ENCODE measurements at regions not wholly inside any gene's neighbourhood (a gene's known extent, or its start where the extent isn't known, plus 50 kb on each side); places are given as distances from the start of the nearest gene placed in this dataset.

DNA sequence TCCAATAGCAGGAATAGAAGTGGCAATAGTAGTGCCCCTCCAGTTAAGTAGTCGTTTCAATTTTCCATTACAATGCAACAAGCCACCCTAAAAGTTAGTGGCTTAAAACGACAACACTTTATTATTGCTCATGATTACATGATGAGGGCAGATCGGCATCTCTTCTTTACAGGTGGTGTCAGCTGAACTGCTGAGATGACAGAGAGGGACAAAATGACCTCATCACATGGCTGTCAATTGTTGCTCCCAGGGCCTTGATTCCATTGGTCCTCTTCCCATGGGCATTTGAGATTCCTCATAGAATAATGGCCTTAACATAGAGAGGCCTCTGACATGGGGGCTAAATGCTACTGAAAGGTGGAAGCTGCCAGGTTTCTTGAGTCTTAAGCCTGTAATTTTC, 679.8 kb upstream of the KLHL1 start:
- TF ChIP-seq, protein P1, sequence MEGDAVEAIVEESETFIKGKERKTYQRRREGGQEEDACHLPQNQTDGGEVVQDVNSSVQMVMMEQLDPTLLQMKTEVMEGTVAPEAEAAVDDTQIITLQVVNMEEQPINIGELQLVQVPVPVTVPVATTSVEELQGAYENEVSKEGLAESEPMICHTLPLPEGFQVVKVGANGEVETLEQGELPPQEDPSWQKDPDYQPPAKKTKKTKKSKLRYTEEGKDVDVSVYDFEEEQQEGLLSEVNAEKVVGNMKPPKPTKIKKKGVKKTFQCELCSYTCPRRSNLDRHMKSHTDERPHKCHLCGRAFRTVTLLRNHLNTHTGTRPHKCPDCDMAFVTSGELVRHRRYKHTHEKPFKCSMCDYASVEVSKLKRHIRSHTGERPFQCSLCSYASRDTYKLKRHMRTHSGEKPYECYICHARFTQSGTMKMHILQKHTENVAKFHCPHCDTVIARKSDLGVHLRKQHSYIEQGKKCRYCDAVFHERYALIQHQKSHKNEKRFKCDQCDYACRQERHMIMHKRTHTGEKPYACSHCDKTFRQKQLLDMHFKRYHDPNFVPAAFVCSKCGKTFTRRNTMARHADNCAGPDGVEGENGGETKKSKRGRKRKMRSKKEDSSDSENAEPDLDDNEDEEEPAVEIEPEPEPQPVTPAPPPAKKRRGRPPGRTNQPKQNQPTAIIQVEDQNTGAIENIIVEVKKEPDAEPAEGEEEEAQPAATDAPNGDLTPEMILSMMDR (IDR thresholded peaks at IDR 0.05; ENCODE audit: extremely low read depth in 1 of 2, insufficient read depth in 1 of 2, low read depth in 1 of 2, low read length in 2 of 2): no peak
- no peak for TF ChIP-seq EZH2 (IDR thresholded peaks at IDR 0.05; ENCODE audit: borderline replicate concordance, low read depth, low read length, severe bottlenecking)
- TF ChIP-seq POLR2AphosphoS5 (IDR thresholded peaks at IDR 0.05; ENCODE audit: insufficient read depth, low read depth, low read length): no peak
- no peak for TF ChIP-seq POLR2A (IDR thresholded peaks at IDR 0.05; ENCODE audit: low read depth, low read length)
- TF ChIP-seq, protein P2, sequence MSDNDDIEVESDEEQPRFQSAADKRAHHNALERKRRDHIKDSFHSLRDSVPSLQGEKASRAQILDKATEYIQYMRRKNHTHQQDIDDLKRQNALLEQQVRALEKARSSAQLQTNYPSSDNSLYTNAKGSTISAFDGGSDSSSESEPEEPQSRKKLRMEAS (IDR thresholded peaks at IDR 0.05; ENCODE audit: insufficient read depth, insufficient read length): no peak
